ENCODE measurements at regions not wholly inside any gene's neighbourhood (a gene's known extent, or its start where the extent isn't known, plus 50 kb on each side); places are given as distances from the start of the nearest gene placed in this dataset.

GRCh38 chr4:171430495-171430894 lies 382.7 kb upstream of the GALNTL6 start:
- TF ChIP-seq POLR2AphosphoS5 (IDR thresholded peaks at IDR 0.05; ENCODE audit: low read depth, low read length) (no peak), POLR2A (IDR thresholded peaks at IDR 0.05; ENCODE audit: low read depth, low read length) (no peak), SPI1 (IDR thresholded peaks at IDR 0.05; ENCODE audit: low read depth, low read length) (no peak), TAF1 (IDR thresholded peaks at IDR 0.05; ENCODE audit: low read depth, low read length) (no peak)

Measured in GM12891 (cell line).